ENCODE measurements at regions not wholly inside any gene's neighbourhood (a gene's known extent, or its start where the extent isn't known, plus 50 kb on each side); places are given as distances from the start of the nearest gene placed in this dataset.

DNA sequence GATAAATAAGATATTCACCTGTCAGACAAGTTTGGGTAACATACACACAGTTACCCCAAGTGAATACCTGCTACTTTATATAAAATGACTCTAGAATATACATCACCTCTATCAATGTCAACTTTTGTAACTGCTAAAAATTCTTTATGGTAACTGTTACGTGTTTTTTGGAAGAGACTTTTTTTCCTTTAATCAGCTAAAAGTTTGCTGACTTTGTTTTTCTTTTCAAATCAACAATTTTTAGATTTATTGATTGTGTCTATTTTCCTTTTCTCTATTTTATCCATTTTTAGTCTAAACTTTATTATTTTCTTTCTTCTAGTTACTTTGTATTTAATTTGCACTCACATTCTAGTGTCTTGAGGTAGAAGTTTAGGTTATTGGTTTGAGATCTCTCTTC is 1106.6 kb upstream of the LCORL start:
- no peak for TF ChIP-seq CSDC2 (CRISPR knock-in tag; IDR thresholded peaks at IDR 0.05)
- TF ChIP-seq, protein P1, sequence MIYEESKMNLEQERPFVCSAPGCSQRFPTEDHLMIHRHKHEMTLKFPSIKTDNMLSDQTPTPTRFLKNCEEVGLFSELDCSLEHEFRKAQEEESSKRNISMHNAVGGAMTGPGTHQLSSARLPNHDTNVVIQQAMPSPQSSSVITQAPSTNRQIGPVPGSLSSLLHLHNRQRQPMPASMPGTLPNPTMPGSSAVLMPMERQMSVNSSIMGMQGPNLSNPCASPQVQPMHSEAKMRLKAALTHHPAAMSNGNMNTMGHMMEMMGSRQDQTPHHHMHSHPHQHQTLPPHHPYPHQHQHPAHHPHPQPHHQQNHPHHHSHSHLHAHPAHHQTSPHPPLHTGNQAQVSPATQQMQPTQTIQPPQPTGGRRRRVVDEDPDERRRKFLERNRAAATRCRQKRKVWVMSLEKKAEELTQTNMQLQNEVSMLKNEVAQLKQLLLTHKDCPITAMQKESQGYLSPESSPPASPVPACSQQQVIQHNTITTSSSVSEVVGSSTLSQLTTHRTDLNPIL (CRISPR knock-in tag; IDR thresholded peaks at IDR 0.05; ENCODE audit: low read depth): no peak
- TF ChIP-seq, protein P2, sequence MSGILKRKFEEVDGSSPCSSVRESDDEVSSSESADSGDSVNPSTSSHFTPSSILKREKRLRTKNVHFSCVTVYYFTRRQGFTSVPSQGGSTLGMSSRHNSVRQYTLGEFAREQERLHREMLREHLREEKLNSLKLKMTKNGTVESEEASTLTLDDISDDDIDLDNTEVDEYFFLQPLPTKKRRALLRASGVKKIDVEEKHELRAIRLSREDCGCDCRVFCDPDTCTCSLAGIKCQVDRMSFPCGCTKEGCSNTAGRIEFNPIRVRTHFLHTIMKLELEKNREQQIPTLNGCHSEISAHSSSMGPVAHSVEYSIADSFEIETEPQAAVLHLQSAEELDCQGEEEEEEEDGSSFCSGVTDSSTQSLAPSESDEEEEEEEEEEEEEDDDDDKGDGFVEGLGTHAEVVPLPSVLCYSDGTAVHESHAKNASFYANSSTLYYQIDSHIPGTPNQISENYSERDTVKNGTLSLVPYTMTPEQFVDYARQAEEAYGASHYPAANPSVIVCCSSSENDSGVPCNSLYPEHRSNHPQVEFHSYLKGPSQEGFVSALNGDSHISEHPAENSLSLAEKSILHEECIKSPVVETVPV (CRISPR knock-in tag; IDR thresholded peaks at IDR 0.05): no peak
- TF ChIP-seq OSR1 (CRISPR knock-in tag; IDR thresholded peaks at IDR 0.05): no peak
- TF ChIP-seq ISL1 (CRISPR knock-in tag; IDR thresholded peaks at IDR 0.05): no peak

Measured in SK-N-SH treated with all-trans-retinoic acid at 6 μM for 48 hours (cell line).